KMS-11 (cell line): ENCODE measurements at regions not wholly inside any gene's neighbourhood (a gene's known extent, or its start where the extent isn't known, plus 50 kb on each side); places are given as distances from the start of the nearest gene placed in this dataset.

Experiments
- H2AFZ ChIP-seq: fragments of 200-600 bp; sonication (generic); 2 replicates; pipeline ENCODE4 v1.6.1; 2016; ENCODE audit warnings: antibody characterized with exemption, mixed run types, low read depth
- H3K27ac ChIP-seq: fragments of 200-600 bp; sonication (generic); 2 replicates; pipeline ENCODE4 v1.6.1; 2016; ENCODE audit warnings: mild to moderate bottlenecking, mixed run types
- H3K27me3 ChIP-seq: fragments of 200-600 bp; sonication (generic); 2 replicates; pipeline ENCODE4 v1.6.1; 2017; ENCODE audit warnings: mild to moderate bottlenecking, low read depth, mixed run types, moderate library complexity; ENCODE audit not compliant: insufficient read depth
- H3K36me3 ChIP-seq: fragments of 200-600 bp; sonication (generic); 2 replicates; pipeline ENCODE4 v1.6.1; 2017; ENCODE audit warnings: mild to moderate bottlenecking, mixed run types; ENCODE audit not compliant: insufficient read depth
- H3K4me1 ChIP-seq: fragments of 200-600 bp; sonication (generic); 2 replicates; pipeline ENCODE4 v1.6.1; 2016; ENCODE audit warnings: mild to moderate bottlenecking, low read depth, mixed run types; ENCODE audit not compliant: poor library complexity, severe bottlenecking
- H3K4me2 ChIP-seq: fragments of 200-600 bp; sonication (generic); 2 replicates; pipeline ENCODE4 v1.7.0; 2016; ENCODE audit warnings: mild to moderate bottlenecking, mixed run types
- H3K4me3 ChIP-seq: fragments of 200-600 bp; sonication (generic); IDR thresholded peaks from 2 replicates; pipeline ENCODE4 v1.6.1; 2017; ENCODE audit warnings: low read depth, low read length, mixed read lengths; ENCODE audit not compliant: insufficient read depth
- H3K79me2 ChIP-seq: fragments of 200-600 bp; sonication (generic); 2 replicates; pipeline ENCODE4 v1.6.1; 2016; ENCODE audit warnings: low read depth, mixed run types; ENCODE audit not compliant: insufficient read depth
- H3K9ac ChIP-seq: fragments of 200-600 bp; sonication (generic); 2 replicates; pipeline ENCODE4 v1.6.1; 2016; ENCODE audit warnings: mild to moderate bottlenecking, mixed run types
- H4K20me1 ChIP-seq: fragments of 200-600 bp; sonication (generic); 2 replicates; pipeline ENCODE4 v1.6.1; 2016; ENCODE audit warnings: mild to moderate bottlenecking, mixed run types; ENCODE audit not compliant: insufficient read depth
- CTCF ChIP-seq: fragments of 200-600 bp; sonication (generic); conservative IDR thresholded peaks from 2 replicates; pipeline ENCODE4 v1.6.1; 2017; ENCODE audit warnings: low read depth, mild to moderate bottlenecking, antibody characterized with exemption, low read length, moderate library complexity, mixed read lengths

GRCh38 chr2:145416640-145417039 lies 896.7 kb upstream of the ZEB2 start:
- no peaks in the 10 kb centered on the region for H4K20me1 ChIP-seq
- H3K9ac ChIP-seq, result no peak overlapping the region
- no peak overlapping the region for H3K4me2 ChIP-seq
- no peaks in the 10 kb centered on the region for H3K36me3 ChIP-seq
- H3K27me3 ChIP-seq, result no peaks in the 10 kb centered on the region
- H3K4me3 ChIP-seq, result no peak overlapping the region
- H2AFZ ChIP-seq, result no peak overlapping the region
- H3K4me1 ChIP-seq, result no peaks in the 10 kb centered on the region
- H3K79me2 ChIP-seq, result no peaks in the 10 kb centered on the region
- TF ChIP-seq CTCF, result no peak
- H3K27ac ChIP-seq, result no peak overlapping the region

GRCh38 chr2:145415151-145415550 lies 895.2 kb upstream of the ZEB2 start:
- no peaks in the 10 kb centered on the region for H4K20me1 ChIP-seq
- H3K4me1 ChIP-seq, result peaks cover 7% of the 10 kb centered on the region
- no peak overlapping the region for H3K27ac ChIP-seq
- no peak overlapping the region for H2AFZ ChIP-seq
- no peaks in the 10 kb centered on the region for H3K27me3 ChIP-seq
- no peaks in the 10 kb centered on the region for H3K79me2 ChIP-seq
- no peak overlapping the region for H3K4me2 ChIP-seq
- H3K9ac ChIP-seq, result no peak overlapping the region
- H3K36me3 ChIP-seq, result no peaks in the 10 kb centered on the region
- no peak for TF ChIP-seq CTCF
- H3K4me3 ChIP-seq, result no peak overlapping the region

- Histone ChIP-seq H3K9ac (no peak overlapping the region), H3K27me3 (no peaks in the 10 kb centered on the region), H3K4me1 (peaks cover 7% of the 10 kb centered on the region), H3K36me3 (no peaks in the 10 kb centered on the region), H3K4me3 (no peak overlapping the region), H2AFZ (no peak overlapping the region), H3K4me2 (no peak overlapping the region), H4K20me1 (no peaks in the 10 kb centered on the region), H3K79me2 (no peaks in the 10 kb centered on the region), H3K27ac (no peak overlapping the region)
- no peak for TF ChIP-seq CTCF
These were observed 893.5 kb upstream of the ZEB2 start for GRCh38 chr2:145413261-145414030.

- no peak for TF ChIP-seq CTCF
- Histone ChIP-seq H3K79me2 (no peaks in the 10 kb centered on the region), H3K9ac (no peak overlapping the region), H3K4me2 (no peak overlapping the region), H4K20me1 (no peaks in the 10 kb centered on the region), H3K27ac (no peak overlapping the region), H3K27me3 (no peaks in the 10 kb centered on the region), H3K4me3 (no peak overlapping the region), H2AFZ (no peak overlapping the region), H3K36me3 (no peaks in the 10 kb centered on the region), H3K4me1 (peaks cover 7% of the 10 kb centered on the region)
These were observed 892.2 kb upstream of the ZEB2 start for GRCh38 chr2:145412155-145412554.
